ENCODE measurements at regions not wholly inside any gene's neighbourhood (a gene's known extent, or its start where the extent isn't known, plus 50 kb on each side); places are given as distances from the start of the nearest gene placed in this dataset.

GRCh38 chr18:53800171-53800570, 424.3 kb downstream of the MBD2 start:
- TF ChIP-seq CTCF (IDR thresholded peaks at IDR 0.05) (no peak), POLR2A (IDR thresholded peaks at IDR 0.05) (no peak)

All from lower leg skin (tissue), 3 donors.